Cardiac muscle cell (in vitro differentiated cells and primary cell): ENCODE measurements at regions not wholly inside any gene's neighbourhood (a gene's known extent, or its start where the extent isn't known, plus 50 kb on each side); places are given as distances from the start of the nearest gene placed in this dataset.

Source experiments
- DNase-seq, 2 donors: peaks; one replicate each; pipeline versions ENCODE4 v3.0.0 to v3.0.0-alpha.2; 2010 to 2017; ENCODE audit warnings: low read depth in 1 of 2, low spot score in 1 of 2
- H3K27ac ChIP-seq: fragments of 200-600 bp; sonication (generic); 2 replicates; pipeline ENCODE4 v1.5.1; 2016
- H3K27me3 ChIP-seq: fragments of 200-600 bp; sonication (generic); 2 replicates; pipeline ENCODE4 v1.6.0; 2016; ENCODE audit warnings: control low read depth
- H3K36me3 ChIP-seq: fragments of 200-600 bp; sonication (generic); 2 replicates; pipeline ENCODE4 v1.5.1; 2016; ENCODE audit warnings: control low read depth
- H3K4me1 ChIP-seq: fragments of 200-600 bp; sonication (generic); 2 replicates; pipeline ENCODE4 v1.8.1; 2017; ENCODE audit warnings: low read depth, mild to moderate bottlenecking, mixed run types
- H3K4me3 ChIP-seq: fragments of 200-600 bp; sonication (generic); 2 replicates; pipeline ENCODE4 v1.5.1; 2016; ENCODE audit warnings: mild to moderate bottlenecking
- H3K9me3 ChIP-seq: fragments of 200-600 bp; sonication (generic); 2 replicates; pipeline ENCODE4 v1.5.1; 2017; ENCODE audit warnings: low read depth, mild to moderate bottlenecking, control low read depth
- TF ChIP-seq, protein P1 (sequence below): IDR thresholded peaks from 2 replicates; pipeline ENCODE4 v1.5.1; 2012; ENCODE audit warnings: low read depth, mild to moderate bottlenecking, low read length

GRCh38 chr4:3699678-3700077, 66.5 kb upstream of the ADRA2C start:
- DNase-seq: no peak
- TF ChIP-seq, protein P1, sequence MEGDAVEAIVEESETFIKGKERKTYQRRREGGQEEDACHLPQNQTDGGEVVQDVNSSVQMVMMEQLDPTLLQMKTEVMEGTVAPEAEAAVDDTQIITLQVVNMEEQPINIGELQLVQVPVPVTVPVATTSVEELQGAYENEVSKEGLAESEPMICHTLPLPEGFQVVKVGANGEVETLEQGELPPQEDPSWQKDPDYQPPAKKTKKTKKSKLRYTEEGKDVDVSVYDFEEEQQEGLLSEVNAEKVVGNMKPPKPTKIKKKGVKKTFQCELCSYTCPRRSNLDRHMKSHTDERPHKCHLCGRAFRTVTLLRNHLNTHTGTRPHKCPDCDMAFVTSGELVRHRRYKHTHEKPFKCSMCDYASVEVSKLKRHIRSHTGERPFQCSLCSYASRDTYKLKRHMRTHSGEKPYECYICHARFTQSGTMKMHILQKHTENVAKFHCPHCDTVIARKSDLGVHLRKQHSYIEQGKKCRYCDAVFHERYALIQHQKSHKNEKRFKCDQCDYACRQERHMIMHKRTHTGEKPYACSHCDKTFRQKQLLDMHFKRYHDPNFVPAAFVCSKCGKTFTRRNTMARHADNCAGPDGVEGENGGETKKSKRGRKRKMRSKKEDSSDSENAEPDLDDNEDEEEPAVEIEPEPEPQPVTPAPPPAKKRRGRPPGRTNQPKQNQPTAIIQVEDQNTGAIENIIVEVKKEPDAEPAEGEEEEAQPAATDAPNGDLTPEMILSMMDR: no peak
- Histone ChIP-seq H3K9me3 (no peaks in the 10 kb centered on the region), H3K27ac (no peak overlapping the region), H3K27me3 (peaks cover 6% of the 10 kb centered on the region), H3K4me3 (no peak overlapping the region), H3K36me3 (no peaks in the 10 kb centered on the region), H3K4me1 (no peaks in the 10 kb centered on the region)

DNA sequence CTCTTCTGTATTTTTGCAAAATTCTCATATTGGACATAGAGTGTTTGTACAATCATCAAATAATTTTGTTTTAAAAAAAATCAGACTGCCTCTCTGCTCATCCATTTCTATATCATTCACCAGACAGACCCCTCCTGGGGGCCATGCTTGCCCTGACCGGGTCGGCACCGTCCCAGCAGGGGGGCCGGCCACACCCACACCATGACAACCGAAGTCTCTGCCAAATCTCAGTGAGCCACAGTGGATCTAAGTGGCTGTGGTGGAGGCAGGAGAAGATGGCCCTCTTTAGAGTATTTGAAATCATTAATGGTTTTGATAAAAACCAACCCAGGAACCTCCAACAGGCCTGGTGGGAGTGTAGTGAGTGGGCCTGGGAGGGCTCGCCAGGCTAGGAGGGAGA, 66.9 kb upstream of the ADRA2C start:
- Histone ChIP-seq H3K36me3 (no peaks in the 10 kb centered on the region), H3K27me3 (peaks cover 3% of the 10 kb centered on the region), H3K4me3 (no peak overlapping the region), H3K9me3 (no peaks in the 10 kb centered on the region), H3K4me1 (no peaks in the 10 kb centered on the region), H3K27ac (no peak overlapping the region)
- TF ChIP-seq, protein P1: no peak
- no peak for DNase-seq

GRCh38 chr4:3697033-3697432, 69.2 kb upstream of the ADRA2C start:
- TF ChIP-seq, protein P1: no peak
- H3K9me3 ChIP-seq: no peaks in the 10 kb centered on the region
- no peak overlapping the region for H3K27ac ChIP-seq
- no peaks in the 10 kb centered on the region for H3K36me3 ChIP-seq
- no peak for DNase-seq
- no peak overlapping the region for H3K4me3 ChIP-seq
- no peaks in the 10 kb centered on the region for H3K4me1 ChIP-seq
- no peaks in the 10 kb centered on the region for H3K27me3 ChIP-seq

DNA sequence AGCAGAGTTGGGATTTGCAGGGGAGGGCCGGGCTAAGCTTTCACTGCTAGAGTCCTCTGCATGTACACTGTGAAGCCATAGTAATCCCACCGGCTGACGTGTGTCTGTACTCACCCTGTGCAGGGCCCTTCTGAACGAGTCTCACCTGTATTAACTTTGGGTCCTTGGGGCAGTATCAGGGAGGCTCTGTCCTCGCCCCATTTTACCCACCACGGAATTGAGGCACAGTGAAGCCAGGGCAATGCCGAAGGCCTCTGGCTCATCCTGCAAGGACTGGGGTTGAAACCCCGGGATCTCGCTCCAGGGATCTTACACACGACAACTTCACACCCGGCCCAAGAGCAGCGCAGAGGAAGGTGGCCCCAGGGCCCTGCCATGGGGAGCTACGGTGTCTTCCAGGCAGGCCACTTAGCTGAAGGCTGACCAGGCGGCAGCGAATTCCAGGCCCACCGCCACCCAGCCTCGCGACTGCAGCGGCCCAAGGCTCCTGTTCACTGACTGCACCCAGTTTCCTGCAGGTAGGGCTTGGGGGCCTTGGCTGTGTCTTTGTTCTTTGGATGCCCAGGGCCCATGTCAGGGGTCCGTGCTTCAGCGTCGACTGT, 75.5 kb upstream of the ADRA2C start:
- Histone ChIP-seq H3K27me3 (no peaks in the 10 kb centered on the region), H3K4me3 (no peak overlapping the region), H3K27ac (no peak overlapping the region), H3K9me3 (no peaks in the 10 kb centered on the region), H3K4me1 (no peaks in the 10 kb centered on the region), H3K36me3 (no peaks in the 10 kb centered on the region)
- TF ChIP-seq, protein P1: no peak
- DNase-seq: no peak

- no peak for DNase-seq
- Histone ChIP-seq H3K4me3 (no peak overlapping the region), H3K9me3 (no peaks in the 10 kb centered on the region), H3K27ac (no peak overlapping the region), H3K4me1 (no peaks in the 10 kb centered on the region), H3K27me3 (no peaks in the 10 kb centered on the region), H3K36me3 (no peaks in the 10 kb centered on the region)
- TF ChIP-seq, protein P1: no peak
Observed at GRCh38 chr4:3689576-3690550, 76.3 kb upstream of the ADRA2C start.
